Thymus (tissue), 11 donors: ENCODE measurements at regions not wholly inside any gene's neighbourhood (a gene's known extent, or its start where the extent isn't known, plus 50 kb on each side); places are given as distances from the start of the nearest gene placed in this dataset.

Source experiments
- DNase-seq, 9 donors: peaks; one replicate each; pipeline ENCODE4 v3.0.0-alpha.2; 2013; ENCODE audit warnings: low spot score in 9 of 9, low read depth in 6 of 9, missing footprints in 1 of 9
- H3K27ac ChIP-seq, 2 donors: one replicate each; pipeline ENCODE4 v1.5.1; 2013; ENCODE audit warnings: control low read depth in 1 of 2, low read depth in 1 of 2, low read length in 1 of 2, mild to moderate bottlenecking in 1 of 2, moderate library complexity in 1 of 2
- H3K27me3 ChIP-seq, 2 donors: one replicate each; pipeline ENCODE4 v1.5.1; 2013; ENCODE audit warnings: low read length in 1 of 2; ENCODE audit not compliant: control insufficient read depth in 2 of 2, insufficient read depth in 1 of 2
- H3K36me3 ChIP-seq, 2 donors: one replicate each; pipeline ENCODE4 v1.5.1; 2013; ENCODE audit warnings: low read length in 1 of 2, mild to moderate bottlenecking in 1 of 2, moderate library complexity in 1 of 2; ENCODE audit not compliant: control insufficient read depth in 2 of 2, insufficient read depth in 2 of 2
- H3K4me1 ChIP-seq, 2 donors: one replicate each; pipeline ENCODE4 v1.5.1; 2013; ENCODE audit warnings: low read length in 2 of 2; ENCODE audit not compliant: control insufficient read depth in 2 of 2, insufficient read depth in 2 of 2
- H3K4me3 ChIP-seq, 2 donors: one replicate each; pipeline ENCODE4 v1.5.1; 2013; ENCODE audit warnings: low read length in 2 of 2, control low read depth in 1 of 2, mild to moderate bottlenecking in 1 of 2
- H3K9me3 ChIP-seq, 2 donors: one replicate each; pipeline ENCODE4 v1.5.1; 2013; ENCODE audit warnings: low read length in 1 of 2, mild to moderate bottlenecking in 1 of 2; ENCODE audit not compliant: control insufficient read depth in 2 of 2, insufficient read depth in 1 of 2
- WGBS: extraction: QIAGEN DNeasy Blood & Tissue Kit; methylation state at CpG from one replicate; pipeline ENCODE4 v1.1.7; 2013; 5-methylcytosine and 5-hydroxymethylcytosine counted together
- donor health status: healthy.

DNA sequence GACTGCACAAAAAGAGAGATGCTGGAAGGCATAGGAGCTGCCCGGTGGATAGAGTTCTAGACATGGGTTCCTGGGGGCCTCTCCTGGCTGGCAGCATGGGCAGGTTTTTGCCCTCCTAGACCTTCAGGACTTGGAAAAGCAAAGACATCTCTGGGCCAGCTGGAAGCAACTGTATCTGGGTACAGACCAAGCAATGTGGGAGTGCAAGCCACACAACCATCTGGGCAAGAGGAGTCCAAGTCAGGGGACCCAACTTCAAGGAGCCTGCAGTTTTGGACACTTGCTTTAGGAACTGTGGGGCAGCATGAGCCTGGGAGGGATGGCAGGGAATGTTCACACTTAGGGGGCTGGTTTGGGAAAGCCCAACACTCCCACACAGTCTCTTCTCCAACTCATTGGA, 323.3 kb downstream of the GADD45G start:
- peaks cover 0 to 2% of the 10 kb centered on the region in 2 donors for H3K27me3 ChIP-seq
- no peak overlapping the region for H3K4me3 ChIP-seq
- no peaks in the 10 kb centered on the region for H3K36me3 ChIP-seq
- H3K27ac ChIP-seq = no peak overlapping the region
- WGBS = 94% methylated on average over 1 of the region's 1 CpG
- H3K9me3 ChIP-seq = no peaks in the 10 kb centered on the region
- no peak for DNase-seq
- H3K4me1 ChIP-seq = peaks cover 0 to 24% of the 10 kb centered on the region in 2 donors

DNA sequence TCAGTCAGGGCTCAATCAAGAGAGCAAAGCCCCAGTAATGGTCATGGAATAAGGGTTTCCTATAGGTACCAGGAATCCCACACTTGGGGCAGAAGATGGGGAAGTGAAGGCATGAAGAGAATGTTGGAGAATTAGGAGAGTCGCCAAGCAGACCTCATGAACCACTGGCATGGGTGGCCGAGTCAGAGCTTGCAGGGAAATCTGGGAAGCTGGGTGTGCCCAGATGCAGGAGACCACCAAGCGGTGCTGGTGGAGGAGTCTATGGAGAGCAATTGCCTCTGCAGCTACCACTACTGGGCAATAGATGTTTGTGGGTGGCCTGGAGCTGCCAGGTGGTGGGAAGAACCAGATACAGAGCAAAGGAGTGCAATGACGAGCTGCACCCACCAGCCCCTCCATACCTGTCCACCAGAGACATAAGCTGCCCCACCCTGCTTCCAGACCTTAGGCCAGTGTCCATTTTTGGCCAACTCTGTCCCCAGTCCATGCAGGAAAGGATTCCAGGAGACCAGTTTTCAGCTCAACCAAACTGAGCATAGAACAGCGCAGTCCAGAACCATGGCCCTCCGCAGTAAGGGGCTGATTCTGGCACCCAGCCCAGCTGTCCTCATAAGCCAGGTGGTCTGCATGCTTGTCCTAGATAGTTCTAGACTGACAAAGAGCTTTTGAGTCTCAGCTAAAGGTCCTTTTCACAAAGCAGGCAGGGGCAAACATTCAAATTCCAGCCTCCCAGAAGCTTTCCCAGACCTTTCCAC, 323.9 kb downstream of the GADD45G start:
- DNase-seq = no peak
- Histone ChIP-seq H3K27ac (no peak overlapping the region), H3K27me3 (peaks cover 0 to 2% of the 10 kb centered on the region in 2 donors), H3K36me3 (no peaks in the 10 kb centered on the region), H3K4me1 (peaks cover 0 to 24% of the 10 kb centered on the region in 2 donors), H3K9me3 (no peaks in the 10 kb centered on the region), H3K4me3 (no peak overlapping the region)
- 97% methylated on average over 6 of the region's 6 CpGs for WGBS

DNA sequence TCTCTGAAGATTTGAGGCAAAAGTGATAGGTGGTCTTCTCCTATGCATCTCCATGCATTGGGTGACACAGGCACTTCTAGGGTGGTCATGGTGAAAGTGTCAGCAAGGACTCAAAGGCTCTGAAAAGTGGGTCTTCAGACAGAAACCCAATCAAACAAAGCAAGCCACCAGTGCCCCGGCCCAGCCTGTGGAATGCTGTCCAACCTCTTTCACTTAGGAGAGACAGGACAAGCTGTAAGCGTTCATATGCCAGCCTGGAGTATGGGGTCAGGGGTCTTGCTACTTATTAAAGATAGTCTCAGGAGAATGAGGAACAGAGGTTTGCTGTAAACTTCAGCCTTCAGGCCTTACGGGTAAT, 324.5 kb downstream of the GADD45G start:
- Histone ChIP-seq H3K36me3 (no peaks in the 10 kb centered on the region), H3K27ac (no peak overlapping the region), H3K4me3 (no peak overlapping the region), H3K9me3 (no peaks in the 10 kb centered on the region), H3K27me3 (peaks cover 0 to 2% of the 10 kb centered on the region in 2 donors), H3K4me1 (peaks cover 0 to 19% of the 10 kb centered on the region in 2 donors)
- 97% methylated on average over 3 of the region's 3 CpGs for WGBS
- no peak for DNase-seq

DNA sequence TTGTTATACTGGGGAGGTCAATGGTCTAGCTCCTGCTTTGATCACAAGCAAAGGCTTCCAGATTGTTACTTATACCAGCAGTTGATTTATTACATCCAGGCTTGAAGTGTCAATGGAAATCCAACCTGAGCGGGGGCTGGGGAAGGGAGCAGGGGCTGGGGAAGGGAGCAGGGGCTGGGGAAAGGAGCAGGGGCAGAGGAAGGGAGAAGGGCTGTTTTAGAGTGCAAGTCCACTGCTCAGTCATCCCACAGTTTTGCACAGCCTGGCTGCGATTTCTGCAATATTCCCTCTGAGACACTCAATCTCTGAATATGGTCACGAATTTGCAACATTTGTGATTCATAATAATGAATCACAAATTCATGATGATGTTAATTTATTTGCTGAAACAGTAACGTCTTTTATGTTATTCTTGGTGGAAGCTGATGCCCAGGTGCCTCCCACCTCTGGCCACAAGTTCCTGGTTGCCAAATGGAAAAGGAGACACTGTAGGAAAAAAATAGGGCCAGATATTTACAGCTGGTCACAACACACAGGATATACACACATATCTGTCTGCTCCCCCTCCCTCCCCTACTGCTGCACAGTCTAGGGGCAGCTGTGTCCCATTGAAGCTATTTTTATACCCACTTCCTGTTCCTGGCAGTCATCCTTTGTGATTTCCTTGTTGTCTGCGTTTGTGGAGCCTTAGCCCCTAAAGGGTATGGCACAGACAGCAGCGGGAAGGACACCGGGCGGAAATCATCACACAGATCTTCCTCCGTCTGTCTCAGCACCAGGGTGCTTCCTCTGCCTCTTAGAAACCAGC, 325.1 kb downstream of the GADD45G start:
- Histone ChIP-seq H3K27me3 (no peaks in the 10 kb centered on the region), H3K27ac (no peak overlapping the region), H3K36me3 (no peaks in the 10 kb centered on the region), H3K4me3 (no peak overlapping the region), H3K9me3 (no peaks in the 10 kb centered on the region), H3K4me1 (peaks cover 0 to 19% of the 10 kb centered on the region in 2 donors)
- 48% methylated on average over 9 of the region's 9 CpGs for WGBS
- peak in 4 of 9 donors; percentile 13 to 57 (median 23) for DNase-seq

DNA sequence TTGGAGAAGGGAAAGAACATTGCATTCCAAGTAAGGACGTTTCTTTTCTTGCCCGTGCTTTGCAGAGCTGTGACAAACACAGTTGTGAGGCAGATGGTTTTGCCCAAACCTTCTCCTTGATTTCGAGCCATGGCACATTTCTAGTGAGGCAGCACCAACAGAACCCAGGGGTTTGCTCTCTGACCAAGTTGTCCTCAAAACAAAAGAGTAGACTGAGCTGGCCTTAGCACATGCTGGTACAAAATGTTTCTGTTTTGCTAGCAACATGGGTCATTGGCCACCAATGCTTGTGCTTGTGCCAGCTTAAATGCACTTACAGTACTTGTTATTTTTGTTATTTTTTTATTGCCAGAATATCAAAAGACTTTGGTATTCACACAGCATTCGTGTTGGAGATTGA, 328.8 kb downstream of the GADD45G start:
- no peak for DNase-seq
- 92% methylated on average over 4 of the region's 4 CpGs for WGBS
- no peaks in the 10 kb centered on the region for H3K9me3 ChIP-seq
- H3K27me3 ChIP-seq = no peaks in the 10 kb centered on the region
- H3K4me1 ChIP-seq = peaks cover 0 to 19% of the 10 kb centered on the region in 2 donors
- no peaks in the 10 kb centered on the region for H3K36me3 ChIP-seq
- no peak overlapping the region for H3K4me3 ChIP-seq
- no peak overlapping the region for H3K27ac ChIP-seq

DNA sequence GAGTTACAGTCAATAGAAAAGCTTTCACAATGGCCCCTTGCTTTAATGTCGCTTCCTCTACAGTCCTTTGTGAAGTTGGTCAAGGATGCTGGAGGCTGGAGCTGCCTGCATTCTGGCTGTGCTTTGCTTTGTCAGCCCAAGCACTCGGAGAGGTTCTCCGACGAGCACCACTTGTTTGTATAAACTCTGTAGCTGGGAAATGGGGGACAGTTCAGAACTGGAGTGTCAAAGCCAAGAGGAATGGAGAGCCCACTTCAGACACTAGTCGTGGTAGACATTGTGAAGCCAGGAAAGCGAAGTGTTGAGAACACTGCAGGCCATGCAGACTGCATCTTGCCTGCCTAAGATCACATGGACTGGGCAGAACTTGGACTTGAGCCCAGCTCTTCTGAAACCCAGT, 330.3 kb downstream of the GADD45G start:
- Histone ChIP-seq H3K4me3 (no peak overlapping the region), H3K27ac (no peak overlapping the region), H3K4me1 (peaks cover 0 to 8% of the 10 kb centered on the region in 2 donors), H3K27me3 (no peaks in the 10 kb centered on the region), H3K36me3 (no peaks in the 10 kb centered on the region), H3K9me3 (no peaks in the 10 kb centered on the region)
- DNase-seq = no peak
- 97% methylated on average over 6 of the region's 6 CpGs for WGBS

DNA sequence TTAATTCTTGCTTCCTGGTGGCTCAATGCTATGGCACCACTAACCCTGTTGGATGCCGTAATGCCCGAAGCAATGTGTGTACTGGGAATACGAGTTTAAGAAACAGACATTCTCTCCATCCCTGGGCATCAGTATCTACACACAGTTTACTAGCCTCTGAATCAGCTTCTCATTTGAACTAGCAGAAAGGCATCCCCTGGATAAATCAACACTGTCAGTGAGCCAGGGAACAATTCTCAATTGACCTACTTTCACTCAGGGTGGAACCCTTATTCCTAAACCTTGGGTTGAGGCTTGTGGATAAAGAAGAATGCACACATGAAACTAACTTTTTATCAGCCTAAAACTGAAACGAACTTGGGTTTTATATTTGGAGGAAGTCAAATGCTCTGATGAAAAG, 331.0 kb downstream of the GADD45G start:
- Histone ChIP-seq H3K27ac (no peak overlapping the region), H3K36me3 (no peaks in the 10 kb centered on the region), H3K27me3 (no peaks in the 10 kb centered on the region), H3K4me1 (peaks cover 0 to 2% of the 10 kb centered on the region in 2 donors), H3K9me3 (no peaks in the 10 kb centered on the region), H3K4me3 (no peak overlapping the region)
- 73% methylated on average over 4 of the region's 4 CpGs for WGBS
- DNase-seq = no peak

DNA sequence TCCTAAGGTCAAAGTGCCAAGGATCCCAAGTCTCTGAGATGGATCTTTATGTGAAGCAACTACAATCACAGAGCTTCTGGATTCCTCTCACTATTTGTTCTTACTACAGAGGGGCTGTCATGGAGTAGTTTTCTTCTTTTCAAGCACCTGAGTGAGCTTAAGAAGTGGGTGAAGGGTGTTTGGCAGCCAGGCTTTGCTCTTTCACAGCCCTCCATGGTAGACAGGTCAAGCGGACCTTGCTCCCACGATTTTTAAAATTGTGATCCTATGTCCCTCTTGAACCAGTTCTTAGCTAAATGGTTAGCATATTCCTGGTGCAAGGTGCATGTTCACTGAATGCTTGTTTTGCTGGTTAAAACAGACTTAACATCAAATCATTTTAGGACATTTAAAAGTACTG, 332.2 kb downstream of the GADD45G start:
- Histone ChIP-seq H3K9me3 (no peaks in the 10 kb centered on the region), H3K27ac (no peak overlapping the region), H3K4me1 (no peaks in the 10 kb centered on the region), H3K36me3 (no peaks in the 10 kb centered on the region), H3K27me3 (no peaks in the 10 kb centered on the region), H3K4me3 (no peak overlapping the region)
- DNase-seq = no peak
- 96% methylated on average over 2 of the region's 2 CpGs for WGBS

DNA sequence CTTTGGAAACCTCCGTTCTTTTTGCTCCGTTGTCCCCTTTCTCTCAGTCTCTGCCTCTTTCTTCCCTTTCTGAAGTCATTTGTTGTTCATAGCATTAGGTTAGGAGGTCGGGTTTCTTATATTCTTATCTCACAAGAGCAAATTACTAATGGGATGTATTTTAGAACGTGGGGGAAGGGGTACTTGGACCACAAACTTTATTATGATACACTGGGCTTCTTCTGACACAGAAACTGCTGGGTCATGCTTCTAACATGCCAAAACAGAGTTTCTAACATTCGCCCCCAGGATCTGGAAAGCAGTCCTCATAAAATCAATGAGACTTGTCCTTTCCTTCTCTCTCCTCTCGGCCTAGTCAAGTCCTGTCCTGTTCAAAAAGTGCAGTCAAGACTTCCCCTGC, 334.4 kb downstream of the GADD45G start:
- Histone ChIP-seq H3K27me3 (no peaks in the 10 kb centered on the region), H3K4me1 (no peaks in the 10 kb centered on the region), H3K9me3 (no peaks in the 10 kb centered on the region), H3K27ac (no peak overlapping the region), H3K36me3 (no peaks in the 10 kb centered on the region), H3K4me3 (no peak overlapping the region)
- 75% methylated on average over 6 of the region's 6 CpGs for WGBS
- DNase-seq = no peak
